ENCODE measurements at regions not wholly inside any gene's neighbourhood (a gene's known extent, or its start where the extent isn't known, plus 50 kb on each side); places are given as distances from the start of the nearest gene placed in this dataset.

- H3K4me3 ChIP-seq (ENCODE audit: low read length): no peak overlapping the region
- DNase-seq: no peak
- no peaks in the 10 kb centered on the region for H3K36me3 ChIP-seq (ENCODE audit: control insufficient read depth, insufficient read depth, low read length)
- WGBS (ENCODE audit: insufficient coverage, low lambda C conversion rate): no CpG with 5 or more reads among the region's 9 CpGs
- H3K9me3 ChIP-seq (ENCODE audit: control insufficient read depth, low read depth, low read length): no peaks in the 10 kb centered on the region
- no peaks in the 10 kb centered on the region for H3K27me3 ChIP-seq (ENCODE audit: control insufficient read depth, insufficient read depth, low read length)
- no peaks in the 10 kb centered on the region for H3K4me1 ChIP-seq (ENCODE audit: control insufficient read depth, insufficient read depth, low read length)
- no peak overlapping the region for H3K27ac ChIP-seq (ENCODE audit: low read length)
Measured at GRCh38 chr5:174159327-174160114, 114.0 kb downstream of the NSG2 start.

- DNase-seq: no peak
- WGBS (ENCODE audit: insufficient coverage, low lambda C conversion rate): no CpG with 5 or more reads among the region's 9 CpGs
- Histone ChIP-seq H3K27me3 (ENCODE audit: control insufficient read depth, insufficient read depth, low read length) (no peaks in the 10 kb centered on the region), H3K27ac (ENCODE audit: low read length) (no peak overlapping the region), H3K36me3 (ENCODE audit: control insufficient read depth, insufficient read depth, low read length) (no peaks in the 10 kb centered on the region), H3K4me3 (ENCODE audit: low read length) (no peak overlapping the region), H3K4me1 (ENCODE audit: control insufficient read depth, insufficient read depth, low read length) (no peaks in the 10 kb centered on the region), H3K9me3 (ENCODE audit: control insufficient read depth, low read depth, low read length) (no peaks in the 10 kb centered on the region)
Measured at GRCh38 chr5:174165406-174165805, 119.9 kb downstream of the NSG2 start.

DNA sequence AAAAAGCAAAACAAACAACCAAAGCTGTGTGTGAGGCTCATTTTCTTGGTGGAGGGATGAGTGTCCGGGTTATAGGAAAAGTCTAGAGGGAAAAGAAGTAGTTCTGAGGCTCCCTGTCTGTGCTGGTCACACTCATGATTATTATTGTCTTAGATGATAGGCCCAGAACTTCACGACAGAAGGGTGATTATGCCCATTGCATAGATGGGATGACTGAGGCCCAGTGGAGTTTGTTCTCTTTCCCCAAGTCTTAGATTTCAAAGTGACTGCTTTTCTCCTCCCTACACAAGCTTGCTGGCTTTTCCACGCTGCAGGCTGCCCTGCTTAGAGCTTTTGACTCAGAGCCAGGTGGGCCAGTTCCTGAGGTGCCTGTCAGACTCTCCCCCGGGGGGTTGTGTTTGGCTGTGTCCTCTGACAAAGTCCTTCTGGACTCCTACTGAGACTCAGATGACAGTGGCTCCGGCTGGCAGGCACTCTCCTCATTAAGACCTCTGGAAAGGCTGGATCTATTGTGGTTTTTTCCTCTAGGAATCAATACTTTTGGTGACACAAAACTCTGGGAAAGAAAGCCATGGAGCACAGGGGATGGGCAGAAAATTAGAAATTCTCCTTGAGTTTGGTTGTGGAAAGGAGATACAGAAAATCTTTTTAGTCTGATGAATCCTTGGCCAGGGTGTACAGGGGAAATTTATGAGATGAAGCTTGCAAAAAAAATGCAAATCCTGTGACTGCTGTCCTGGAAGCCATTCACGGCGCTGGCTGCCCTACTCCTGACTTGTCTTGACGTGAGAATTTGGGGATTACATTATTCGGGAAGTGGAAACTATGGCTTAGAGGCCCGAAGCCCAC lies 120.9 kb downstream of the NSG2 start:
- H3K4me3 ChIP-seq (ENCODE audit: low read length): no peak overlapping the region
- H3K4me1 ChIP-seq (ENCODE audit: control insufficient read depth, insufficient read depth, low read length): no peaks in the 10 kb centered on the region
- no peaks in the 10 kb centered on the region for H3K27me3 ChIP-seq (ENCODE audit: control insufficient read depth, insufficient read depth, low read length)
- no peaks in the 10 kb centered on the region for H3K36me3 ChIP-seq (ENCODE audit: control insufficient read depth, insufficient read depth, low read length)
- no peak for DNase-seq
- WGBS (ENCODE audit: insufficient coverage, low lambda C conversion rate): 60% methylated on average over 1 of the region's 10 CpGs
- no peak overlapping the region for H3K27ac ChIP-seq (ENCODE audit: low read length)
- no peaks in the 10 kb centered on the region for H3K9me3 ChIP-seq (ENCODE audit: control insufficient read depth, low read depth, low read length)

DNA sequence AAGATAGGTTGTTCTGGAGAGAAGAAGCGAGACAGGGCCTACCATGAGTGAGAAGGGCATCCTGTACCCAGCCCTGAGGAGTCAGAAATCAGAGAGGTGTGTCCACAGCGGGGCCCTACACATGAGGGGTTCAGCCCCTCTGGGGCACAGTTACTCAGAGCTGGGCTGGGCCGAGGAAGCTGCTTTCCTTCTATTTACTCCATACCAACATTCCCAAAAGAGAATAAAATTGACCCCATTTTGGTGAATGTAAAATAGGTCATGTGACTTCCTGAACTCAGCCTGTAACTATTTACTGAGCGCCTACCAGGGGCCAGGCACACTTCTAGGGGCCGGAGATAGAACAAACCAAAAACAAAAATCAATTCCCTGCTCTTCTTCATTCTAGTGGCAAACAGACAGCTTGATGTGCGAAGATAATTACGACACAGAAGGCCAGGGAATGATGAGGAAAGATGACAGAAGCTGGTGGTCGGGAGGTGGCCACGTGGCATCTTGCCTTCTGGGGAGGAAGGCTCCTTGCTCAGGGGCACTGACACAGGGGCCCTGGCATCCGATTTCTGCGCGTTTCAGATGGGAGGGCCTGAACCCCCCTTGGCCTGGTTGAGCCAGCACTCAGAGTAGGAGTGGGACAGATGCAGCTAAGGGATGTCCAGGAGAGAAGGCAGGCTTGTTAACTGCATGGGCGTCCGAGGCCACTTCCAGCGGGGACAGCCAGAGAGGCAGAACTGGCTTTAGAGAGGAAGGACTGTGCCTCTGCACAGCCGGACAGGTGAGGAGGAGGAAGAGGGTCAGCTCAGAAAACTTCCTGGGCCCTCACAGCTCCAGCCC lies 121.8 kb downstream of the NSG2 start:
- Histone ChIP-seq H3K4me1 (ENCODE audit: control insufficient read depth, insufficient read depth, low read length) (no peaks in the 10 kb centered on the region), H3K27me3 (ENCODE audit: control insufficient read depth, insufficient read depth, low read length) (no peaks in the 10 kb centered on the region), H3K27ac (ENCODE audit: low read length) (no peak overlapping the region), H3K36me3 (ENCODE audit: control insufficient read depth, insufficient read depth, low read length) (no peaks in the 10 kb centered on the region), H3K4me3 (ENCODE audit: low read length) (no peak overlapping the region), H3K9me3 (ENCODE audit: control insufficient read depth, low read depth, low read length) (no peaks in the 10 kb centered on the region)
- WGBS (ENCODE audit: insufficient coverage, low lambda C conversion rate): 60% methylated on average over 2 of the region's 16 CpGs
- DNase-seq: no peak

GRCh38 chr5:174172152-174172551 lies 126.6 kb downstream of the NSG2 start:
- H3K27ac ChIP-seq (ENCODE audit: low read length): no peak overlapping the region
- H3K9me3 ChIP-seq (ENCODE audit: control insufficient read depth, low read depth, low read length): no peaks in the 10 kb centered on the region
- WGBS (ENCODE audit: insufficient coverage, low lambda C conversion rate): 50% methylated on average over 1 of the region's 5 CpGs
- H3K27me3 ChIP-seq (ENCODE audit: control insufficient read depth, insufficient read depth, low read length): no peaks in the 10 kb centered on the region
- no peak overlapping the region for H3K4me3 ChIP-seq (ENCODE audit: low read length)
- no peaks in the 10 kb centered on the region for H3K36me3 ChIP-seq (ENCODE audit: control insufficient read depth, insufficient read depth, low read length)
- DNase-seq: no peak
- H3K4me1 ChIP-seq (ENCODE audit: control insufficient read depth, insufficient read depth, low read length): no peaks in the 10 kb centered on the region

- Histone ChIP-seq H3K9me3 (ENCODE audit: control insufficient read depth, low read depth, low read length) (no peaks in the 10 kb centered on the region), H3K36me3 (ENCODE audit: control insufficient read depth, insufficient read depth, low read length) (no peaks in the 10 kb centered on the region)
- WGBS (ENCODE audit: insufficient coverage, low lambda C conversion rate): no CpG with 5 or more reads among the region's 4 CpGs
Measured at GRCh38 chr5:174172566-174172965, 127.1 kb downstream of the NSG2 start.

DNA sequence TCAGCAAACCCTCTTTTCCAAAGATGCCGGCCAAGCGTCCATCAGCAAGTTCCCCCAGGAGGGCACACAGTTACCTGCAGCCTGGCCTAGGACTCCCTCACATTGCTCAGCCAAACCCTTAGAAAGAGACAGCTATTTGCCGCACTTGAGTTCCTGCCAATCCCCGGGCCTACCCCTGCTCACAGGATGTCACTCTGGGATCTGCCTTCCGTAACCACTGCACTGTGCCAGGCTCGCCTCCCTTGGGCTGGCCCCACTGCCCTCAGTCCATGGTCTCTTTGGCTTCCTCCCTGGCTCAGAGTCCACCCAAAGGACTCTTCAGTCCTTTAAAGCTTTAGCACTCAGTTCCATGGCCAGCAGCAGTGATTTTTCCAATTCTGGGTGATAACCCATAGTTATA lies 128.3 kb downstream of the NSG2 start:
- no peak for DNase-seq
- 100% methylated on average over 1 of the region's 6 CpGs for WGBS (ENCODE audit: insufficient coverage, low lambda C conversion rate)
- no peak overlapping the region for H3K4me3 ChIP-seq (ENCODE audit: low read length)

More at GRCh38 chr5:174172566-174172965, 127.1 kb downstream of the NSG2 start:
- no peaks in the 10 kb centered on the region for H3K4me1 ChIP-seq (ENCODE audit: control insufficient read depth, insufficient read depth, low read length)
- DNase-seq: no peak
- H3K4me3 ChIP-seq (ENCODE audit: low read length): no peak overlapping the region
- H3K27ac ChIP-seq (ENCODE audit: low read length): no peak overlapping the region
- H3K27me3 ChIP-seq (ENCODE audit: control insufficient read depth, insufficient read depth, low read length): no peaks in the 10 kb centered on the region

DNA sequence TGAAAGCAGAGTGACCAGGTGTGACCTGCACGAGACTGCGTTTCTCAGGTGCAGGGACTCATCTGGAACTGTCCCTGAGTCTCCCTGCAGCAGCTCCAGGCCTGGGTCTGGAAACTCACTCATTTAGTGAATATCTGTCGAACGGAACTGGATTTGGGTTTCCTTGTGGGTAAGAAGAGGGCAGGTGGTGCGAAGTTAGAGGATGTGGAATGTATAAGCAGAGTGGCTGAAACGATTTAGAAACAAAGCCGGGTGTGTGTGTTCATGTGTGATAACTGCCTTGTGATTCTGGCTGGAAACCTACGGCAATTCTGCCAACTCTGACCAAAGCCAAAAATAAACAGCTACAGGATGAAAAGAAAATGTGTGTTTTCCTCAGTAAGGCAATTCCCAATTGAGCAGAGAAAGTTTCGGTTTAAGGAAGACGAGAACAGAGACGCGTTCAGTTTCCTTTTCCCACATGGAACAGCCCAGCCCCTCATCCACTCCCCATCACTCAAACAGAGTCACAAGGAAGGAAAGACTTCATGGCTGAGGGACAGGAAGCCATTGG lies 130.3 kb downstream of the NSG2 start:
- no peaks in the 10 kb centered on the region for H3K4me1 ChIP-seq (ENCODE audit: control insufficient read depth, insufficient read depth, low read length)
- no peak overlapping the region for H3K27ac ChIP-seq (ENCODE audit: low read length)
- WGBS (ENCODE audit: insufficient coverage, low lambda C conversion rate): no CpG with 5 or more reads among the region's 12 CpGs
- peaks cover 7% of the 10 kb centered on the region for H3K27me3 ChIP-seq (ENCODE audit: control insufficient read depth, insufficient read depth, low read length)
- H3K4me3 ChIP-seq (ENCODE audit: low read length): no peak overlapping the region
- no peaks in the 10 kb centered on the region for H3K9me3 ChIP-seq (ENCODE audit: control insufficient read depth, low read depth, low read length)
- no peak for DNase-seq
- no peaks in the 10 kb centered on the region for H3K36me3 ChIP-seq (ENCODE audit: control insufficient read depth, insufficient read depth, low read length)

More for the DNA sequence above, 128.3 kb downstream of the NSG2 start:
- Histone ChIP-seq H3K27ac (ENCODE audit: low read length) (no peak overlapping the region), H3K9me3 (ENCODE audit: control insufficient read depth, low read depth, low read length) (no peaks in the 10 kb centered on the region), H3K4me1 (ENCODE audit: control insufficient read depth, insufficient read depth, low read length) (no peaks in the 10 kb centered on the region), H3K27me3 (ENCODE audit: control insufficient read depth, insufficient read depth, low read length) (no peaks in the 10 kb centered on the region), H3K36me3 (ENCODE audit: control insufficient read depth, insufficient read depth, low read length) (no peaks in the 10 kb centered on the region)

GRCh38 chr5:174176511-174176910 lies 131.0 kb downstream of the NSG2 start:
- Histone ChIP-seq H3K36me3 (ENCODE audit: control insufficient read depth, insufficient read depth, low read length) (no peaks in the 10 kb centered on the region), H3K9me3 (ENCODE audit: control insufficient read depth, low read depth, low read length) (no peaks in the 10 kb centered on the region), H3K27me3 (ENCODE audit: control insufficient read depth, insufficient read depth, low read length) (peaks cover 7% of the 10 kb centered on the region), H3K27ac (ENCODE audit: low read length) (no peak overlapping the region), H3K4me1 (ENCODE audit: control insufficient read depth, insufficient read depth, low read length) (no peaks in the 10 kb centered on the region), H3K4me3 (ENCODE audit: low read length) (no peak overlapping the region)
- WGBS (ENCODE audit: insufficient coverage, low lambda C conversion rate): no CpG with 5 or more reads among the region's 5 CpGs
- no peak for DNase-seq

- Histone ChIP-seq H3K36me3 (ENCODE audit: control insufficient read depth, insufficient read depth, low read length) (no peaks in the 10 kb centered on the region), H3K9me3 (ENCODE audit: control insufficient read depth, low read depth, low read length) (no peaks in the 10 kb centered on the region), H3K4me1 (ENCODE audit: control insufficient read depth, insufficient read depth, low read length) (no peaks in the 10 kb centered on the region), H3K27me3 (ENCODE audit: control insufficient read depth, insufficient read depth, low read length) (peaks cover 7% of the 10 kb centered on the region), H3K4me3 (ENCODE audit: low read length) (no peak overlapping the region), H3K27ac (ENCODE audit: low read length) (no peak overlapping the region)
- WGBS (ENCODE audit: insufficient coverage, low lambda C conversion rate): no CpG with 5 or more reads among the region's 6 CpGs
- DNase-seq: no peak
Measured at GRCh38 chr5:174177531-174177930, 132.0 kb downstream of the NSG2 start.
